ENCODE measurements at regions not wholly inside any gene's neighbourhood (a gene's known extent, or its start where the extent isn't known, plus 50 kb on each side); places are given as distances from the start of the nearest gene placed in this dataset.

- H3K27me3 ChIP-seq (ENCODE audit: control insufficient read depth in 2 of 2, insufficient read depth in 1 of 2, low read length in 1 of 2) = no peaks in the 10 kb centered on the region
- DNase-seq (ENCODE audit: low read depth in 6 of 9, low spot score in 9 of 9) = no peak
- H3K4me1 ChIP-seq (ENCODE audit: control insufficient read depth in 2 of 2, insufficient read depth in 2 of 2, low read length in 2 of 2) = no peaks in the 10 kb centered on the region
- no peaks in the 10 kb centered on the region for H3K36me3 ChIP-seq (ENCODE audit: control insufficient read depth in 2 of 2, insufficient read depth in 2 of 2, low read length in 1 of 2)
- H3K9me3 ChIP-seq (ENCODE audit: control insufficient read depth in 2 of 2, insufficient read depth in 1 of 2, low read length in 1 of 2) = no peaks in the 10 kb centered on the region
- no peak overlapping the region for H3K27ac ChIP-seq (ENCODE audit: low read depth in 1 of 2, low read length in 1 of 2)
- H3K4me3 ChIP-seq (ENCODE audit: low read length in 2 of 2) = no peak overlapping the region
Measured at GRCh38 chr18:38038242-38038641, 472.6 kb upstream of the CELF4 start.

GRCh38 chr18:38035193-38035592 lies 469.6 kb upstream of the CELF4 start:
- no peaks in the 10 kb centered on the region for H3K27me3 ChIP-seq (ENCODE audit: control insufficient read depth in 2 of 2, insufficient read depth in 1 of 2, low read length in 1 of 2)
- H3K36me3 ChIP-seq (ENCODE audit: control insufficient read depth in 2 of 2, insufficient read depth in 2 of 2, low read length in 1 of 2) = no peaks in the 10 kb centered on the region
- H3K9me3 ChIP-seq (ENCODE audit: control insufficient read depth in 2 of 2, insufficient read depth in 1 of 2, low read length in 1 of 2) = no peaks in the 10 kb centered on the region
- 88% methylated on average over 3 of the region's 3 CpGs for WGBS
- H3K4me1 ChIP-seq (ENCODE audit: control insufficient read depth in 2 of 2, insufficient read depth in 2 of 2, low read length in 2 of 2) = no peaks in the 10 kb centered on the region
- H3K4me3 ChIP-seq (ENCODE audit: low read length in 2 of 2) = no peak overlapping the region
- H3K27ac ChIP-seq (ENCODE audit: low read depth in 1 of 2, low read length in 1 of 2) = no peak overlapping the region
- no peak for DNase-seq (ENCODE audit: low read depth in 6 of 9, low spot score in 9 of 9)

DNA sequence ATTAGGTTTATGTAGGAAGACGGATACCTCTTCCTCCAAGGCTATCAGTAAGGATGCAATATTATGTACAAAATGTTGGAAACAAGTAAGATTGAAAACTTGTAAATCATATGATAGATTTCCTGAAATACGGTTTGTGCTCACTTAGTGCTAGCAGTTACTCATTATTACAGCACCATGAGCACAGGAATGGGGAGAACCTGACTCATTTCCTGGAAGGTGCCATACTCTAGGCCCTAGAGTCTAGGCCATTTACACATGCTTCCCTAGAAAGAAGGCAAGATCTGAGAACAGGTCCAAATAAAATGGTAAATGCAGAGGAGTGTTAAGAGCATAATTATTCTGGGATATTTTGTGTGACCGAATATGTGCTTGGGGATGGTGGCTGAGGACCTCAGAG lies 467.7 kb upstream of the CELF4 start:
- 93% methylated on average over 3 of the region's 3 CpGs for WGBS

GRCh38 chr18:38032516-38032915 lies 466.9 kb upstream of the CELF4 start:
- no peaks in the 10 kb centered on the region for H3K36me3 ChIP-seq (ENCODE audit: control insufficient read depth in 2 of 2, insufficient read depth in 2 of 2, low read length in 1 of 2)
- no peak overlapping the region for H3K4me3 ChIP-seq (ENCODE audit: low read length in 2 of 2)

More for the DNA sequence above, 467.7 kb upstream of the CELF4 start:
- Histone ChIP-seq H3K4me1 (ENCODE audit: control insufficient read depth in 2 of 2, insufficient read depth in 2 of 2, low read length in 2 of 2) (no peaks in the 10 kb centered on the region), H3K4me3 (ENCODE audit: low read length in 2 of 2) (no peak overlapping the region), H3K27me3 (ENCODE audit: control insufficient read depth in 2 of 2, insufficient read depth in 1 of 2, low read length in 1 of 2) (no peaks in the 10 kb centered on the region), H3K27ac (ENCODE audit: low read depth in 1 of 2, low read length in 1 of 2) (no peak overlapping the region), H3K36me3 (ENCODE audit: control insufficient read depth in 2 of 2, insufficient read depth in 2 of 2, low read length in 1 of 2) (no peaks in the 10 kb centered on the region), H3K9me3 (ENCODE audit: control insufficient read depth in 2 of 2, insufficient read depth in 1 of 2, low read length in 1 of 2) (no peaks in the 10 kb centered on the region)
- no peak for DNase-seq (ENCODE audit: low read depth in 6 of 9, low spot score in 9 of 9)

DNA sequence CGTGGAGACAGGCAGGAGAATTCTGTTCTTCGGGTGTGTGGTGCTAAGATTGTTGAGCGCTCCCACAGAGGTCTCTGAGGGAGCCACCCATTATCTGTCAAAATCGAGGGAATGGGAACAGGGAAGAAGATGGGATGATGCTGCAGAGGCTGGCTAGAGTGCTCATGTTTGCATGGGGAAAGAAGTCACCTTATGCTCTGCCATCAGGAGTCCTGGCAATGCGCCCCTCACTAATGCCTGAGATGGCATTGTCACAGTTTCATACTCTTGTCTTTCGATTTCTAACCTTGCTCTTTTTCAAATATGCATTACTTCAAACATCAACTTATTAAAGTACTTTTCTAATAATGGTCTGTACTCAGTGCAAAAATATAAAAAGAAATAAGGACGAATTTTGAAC lies 463.3 kb upstream of the CELF4 start:
- DNase-seq (ENCODE audit: low read depth in 6 of 9, low spot score in 9 of 9) = no peak
- H3K27ac ChIP-seq (ENCODE audit: low read depth in 1 of 2, low read length in 1 of 2) = no peak overlapping the region
- no peaks in the 10 kb centered on the region for H3K4me1 ChIP-seq (ENCODE audit: control insufficient read depth in 2 of 2, insufficient read depth in 2 of 2, low read length in 2 of 2)
- no peak overlapping the region for H3K4me3 ChIP-seq (ENCODE audit: low read length in 2 of 2)
- no peaks in the 10 kb centered on the region for H3K27me3 ChIP-seq (ENCODE audit: control insufficient read depth in 2 of 2, insufficient read depth in 1 of 2, low read length in 1 of 2)
- no peaks in the 10 kb centered on the region for H3K9me3 ChIP-seq (ENCODE audit: control insufficient read depth in 2 of 2, insufficient read depth in 1 of 2, low read length in 1 of 2)
- no peaks in the 10 kb centered on the region for H3K36me3 ChIP-seq (ENCODE audit: control insufficient read depth in 2 of 2, insufficient read depth in 2 of 2, low read length in 1 of 2)
- whole genome bisulfite sequencing = 91% methylated on average over 7 of the region's 7 CpGs

More at GRCh38 chr18:38032516-38032915, 466.9 kb upstream of the CELF4 start:
- H3K27me3 ChIP-seq (ENCODE audit: control insufficient read depth in 2 of 2, insufficient read depth in 1 of 2, low read length in 1 of 2) = no peaks in the 10 kb centered on the region
- no peak overlapping the region for H3K27ac ChIP-seq (ENCODE audit: low read depth in 1 of 2, low read length in 1 of 2)
- no peak for DNase-seq (ENCODE audit: low read depth in 6 of 9, low spot score in 9 of 9)
- no peaks in the 10 kb centered on the region for H3K9me3 ChIP-seq (ENCODE audit: control insufficient read depth in 2 of 2, insufficient read depth in 1 of 2, low read length in 1 of 2)
- no peaks in the 10 kb centered on the region for H3K4me1 ChIP-seq (ENCODE audit: control insufficient read depth in 2 of 2, insufficient read depth in 2 of 2, low read length in 2 of 2)

DNA sequence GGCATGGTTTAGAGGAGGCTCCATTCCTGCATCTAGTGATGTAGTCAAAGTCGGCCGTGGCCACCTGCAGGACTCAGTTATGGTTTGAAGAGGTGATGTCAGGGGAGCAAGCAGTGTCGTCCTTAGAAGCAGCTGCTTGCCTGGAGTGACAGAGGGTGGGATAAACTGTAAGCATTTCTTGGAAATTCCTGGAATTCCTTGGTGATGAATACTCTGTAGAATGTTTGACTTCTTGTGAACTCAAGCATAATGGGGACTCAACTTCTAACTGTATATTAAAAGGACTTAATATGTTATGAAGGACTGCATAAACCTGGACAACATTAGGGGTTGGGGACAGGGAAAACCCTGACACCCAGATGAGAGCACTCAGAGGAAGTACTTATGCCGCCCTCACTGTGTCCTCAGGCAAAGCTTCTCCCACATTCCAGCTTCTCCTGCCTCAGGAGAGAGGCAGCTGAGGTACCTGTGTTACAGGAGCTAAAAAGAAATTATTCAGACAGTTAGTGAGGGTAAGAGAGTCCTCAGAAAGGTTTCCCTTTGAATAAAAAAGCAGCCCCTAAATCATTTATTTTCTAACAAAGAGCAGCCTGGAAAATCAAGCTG lies 459.9 kb upstream of the CELF4 start:
- no peak overlapping the region for H3K4me3 ChIP-seq (ENCODE audit: low read length in 2 of 2)
- H3K27me3 ChIP-seq (ENCODE audit: control insufficient read depth in 2 of 2, insufficient read depth in 1 of 2, low read length in 1 of 2) = no peaks in the 10 kb centered on the region
- DNase-seq (ENCODE audit: low read depth in 6 of 9, low spot score in 9 of 9) = no peak
- H3K27ac ChIP-seq (ENCODE audit: low read depth in 1 of 2, low read length in 1 of 2) = no peak overlapping the region
- H3K4me1 ChIP-seq (ENCODE audit: control insufficient read depth in 2 of 2, insufficient read depth in 2 of 2, low read length in 2 of 2) = no peaks in the 10 kb centered on the region
- no peaks in the 10 kb centered on the region for H3K36me3 ChIP-seq (ENCODE audit: control insufficient read depth in 2 of 2, insufficient read depth in 2 of 2, low read length in 1 of 2)
- H3K9me3 ChIP-seq (ENCODE audit: control insufficient read depth in 2 of 2, insufficient read depth in 1 of 2, low read length in 1 of 2) = no peaks in the 10 kb centered on the region
- 90% methylated on average over 4 of the region's 4 CpGs for WGBS

DNA sequence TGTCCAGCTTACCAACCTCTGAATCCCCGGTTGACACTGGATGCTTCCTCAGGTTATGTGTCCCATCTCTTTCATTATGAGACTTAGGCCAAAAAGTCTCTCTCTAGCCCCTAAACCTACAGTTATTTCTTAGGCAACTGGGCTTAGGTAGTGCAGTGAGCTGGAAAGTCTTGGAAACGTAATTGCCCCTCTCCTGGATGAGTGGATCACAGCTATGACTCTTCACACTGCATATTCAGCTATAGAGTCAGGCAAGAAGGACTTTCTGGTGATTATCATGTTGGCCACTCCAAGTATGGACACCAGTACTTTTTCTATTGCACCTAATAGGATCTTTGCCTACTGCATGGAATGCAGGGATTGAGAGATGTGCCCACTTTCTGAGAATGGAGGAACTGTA lies 458.3 kb upstream of the CELF4 start:
- H3K36me3 ChIP-seq (ENCODE audit: control insufficient read depth in 2 of 2, insufficient read depth in 2 of 2, low read length in 1 of 2) = no peaks in the 10 kb centered on the region
- H3K27me3 ChIP-seq (ENCODE audit: control insufficient read depth in 2 of 2, insufficient read depth in 1 of 2, low read length in 1 of 2) = no peaks in the 10 kb centered on the region
- no peaks in the 10 kb centered on the region for H3K4me1 ChIP-seq (ENCODE audit: control insufficient read depth in 2 of 2, insufficient read depth in 2 of 2, low read length in 2 of 2)
- no peak overlapping the region for H3K27ac ChIP-seq (ENCODE audit: low read depth in 1 of 2, low read length in 1 of 2)
- no peak for DNase-seq (ENCODE audit: low read depth in 6 of 9, low spot score in 9 of 9)
- H3K9me3 ChIP-seq (ENCODE audit: control insufficient read depth in 2 of 2, insufficient read depth in 1 of 2, low read length in 1 of 2) = no peaks in the 10 kb centered on the region
- H3K4me3 ChIP-seq (ENCODE audit: low read length in 2 of 2) = no peak overlapping the region
- 82% methylated on average over 2 of the region's 2 CpGs for WGBS

GRCh38 chr18:38022234-38022633 lies 456.6 kb upstream of the CELF4 start:
- no peaks in the 10 kb centered on the region for H3K9me3 ChIP-seq (ENCODE audit: control insufficient read depth in 2 of 2, insufficient read depth in 1 of 2, low read length in 1 of 2)
- H3K4me3 ChIP-seq (ENCODE audit: low read length in 2 of 2) = no peak overlapping the region
- no peaks in the 10 kb centered on the region for H3K27me3 ChIP-seq (ENCODE audit: control insufficient read depth in 2 of 2, insufficient read depth in 1 of 2, low read length in 1 of 2)
- no peaks in the 10 kb centered on the region for H3K4me1 ChIP-seq (ENCODE audit: control insufficient read depth in 2 of 2, insufficient read depth in 2 of 2, low read length in 2 of 2)
- H3K36me3 ChIP-seq (ENCODE audit: control insufficient read depth in 2 of 2, insufficient read depth in 2 of 2, low read length in 1 of 2) = no peaks in the 10 kb centered on the region
- H3K27ac ChIP-seq (ENCODE audit: low read depth in 1 of 2, low read length in 1 of 2) = no peak overlapping the region
- no peak for DNase-seq (ENCODE audit: low read depth in 6 of 9, low spot score in 9 of 9)
- 96% methylated on average over 4 of the region's 4 CpGs for WGBS

- H3K4me1 ChIP-seq (ENCODE audit: control insufficient read depth in 2 of 2, insufficient read depth in 2 of 2, low read length in 2 of 2) = no peaks in the 10 kb centered on the region
- 87% methylated on average over 2 of the region's 2 CpGs for WGBS
- H3K9me3 ChIP-seq (ENCODE audit: control insufficient read depth in 2 of 2, insufficient read depth in 1 of 2, low read length in 1 of 2) = no peaks in the 10 kb centered on the region
- H3K4me3 ChIP-seq (ENCODE audit: low read length in 2 of 2) = no peak overlapping the region
- H3K27ac ChIP-seq (ENCODE audit: low read depth in 1 of 2, low read length in 1 of 2) = no peak overlapping the region
- H3K36me3 ChIP-seq (ENCODE audit: control insufficient read depth in 2 of 2, insufficient read depth in 2 of 2, low read length in 1 of 2) = no peaks in the 10 kb centered on the region
- H3K27me3 ChIP-seq (ENCODE audit: control insufficient read depth in 2 of 2, insufficient read depth in 1 of 2, low read length in 1 of 2) = no peaks in the 10 kb centered on the region
- no peak for DNase-seq (ENCODE audit: low read depth in 6 of 9, low spot score in 9 of 9)
Measured at GRCh38 chr18:38019292-38019691, 453.7 kb upstream of the CELF4 start.

All from thymus (tissue), 11 donors.